ENCODE measurements at regions not wholly inside any gene's neighbourhood (a gene's known extent, or its start where the extent isn't known, plus 50 kb on each side); places are given as distances from the start of the nearest gene placed in this dataset.
A peak's percentile ranks its signal among the peaks of the same experiment; 100 is the strongest.

- no peak for DNase-seq (ENCODE audit: low read depth, low spot score)
Measured at GRCh38 chr1:58891347-58891746, 107.5 kb upstream of the JUN start.

- DNase-seq (ENCODE audit: low read depth, low spot score), result no peak
Measured at GRCh38 chr1:58893257-58893869, 109.5 kb upstream of the JUN start.

- no peak for DNase-seq (ENCODE audit: low read depth, low spot score)
Measured at GRCh38 chr1:58895082-58895481, 111.2 kb upstream of the JUN start.

- DNase-seq (ENCODE audit: low read depth, low spot score), result no peak
Measured at GRCh38 chr1:58895559-58896145, 111.8 kb upstream of the JUN start.

- no peak for DNase-seq (ENCODE audit: low read depth, low spot score)
Measured at GRCh38 chr1:58896246-58897183, 112.7 kb upstream of the JUN start.

- DNase-seq (ENCODE audit: low read depth, low spot score), result no peak
Measured at GRCh38 chr1:58898739-58899586, 115.1 kb upstream of the JUN start.

- DNase-seq (ENCODE audit: low read depth, low spot score), result no peak
Measured at GRCh38 chr1:58899587-58900271, 115.9 kb upstream of the JUN start.

- no peak for DNase-seq (ENCODE audit: low read depth, low spot score)
Measured at GRCh38 chr1:58900396-58900795, 116.5 kb upstream of the JUN start.

- no peak for DNase-seq (ENCODE audit: low read depth, low spot score)
Measured at GRCh38 chr1:58901008-58901407, 117.2 kb upstream of the JUN start.

- no peak for DNase-seq (ENCODE audit: low read depth, low spot score)
Measured at GRCh38 chr1:58902830-58903513, 119.1 kb upstream of the JUN start.

- DNase-seq (ENCODE audit: low read depth, low spot score), result peak; percentile 66
Measured at GRCh38 chr1:58903514-58904298, 119.9 kb upstream of the JUN start.

GRCh38 chr1:58904299-58905125 lies 120.7 kb upstream of the JUN start:
- no peak for DNase-seq (ENCODE audit: low read depth, low spot score)

GRCh38 chr1:58905126-58905490 lies 121.3 kb upstream of the JUN start:
- DNase-seq (ENCODE audit: low read depth, low spot score), result no peak

GRCh38 chr1:58905628-58906221 lies 121.9 kb upstream of the JUN start:
- no peak for DNase-seq (ENCODE audit: low read depth, low spot score)

- DNase-seq (ENCODE audit: low read depth, low spot score), result no peak
Measured at GRCh38 chr1:58907398-58907797, 123.6 kb upstream of the JUN start.

GRCh38 chr1:58908561-58909560 lies 125.0 kb upstream of the JUN start:
- no peak for DNase-seq (ENCODE audit: low read depth, low spot score)
